ENCODE measurements at regions not wholly inside any gene's neighbourhood (a gene's known extent, or its start where the extent isn't known, plus 50 kb on each side); places are given as distances from the start of the nearest gene placed in this dataset.

GRCh38 chr5:82661933-82662332, 383.8 kb upstream of the RPS23 start:
- no peak for TF ChIP-seq CTCF (IDR thresholded peaks at IDR 0.05; ENCODE audit: low read length)
- TF ChIP-seq EZH2 (optimal IDR thresholded peaks at IDR 0.05; ENCODE audit: low read depth, low read length) = no peak
- no peak for TF ChIP-seq EZH2phosphoT487 (IDR thresholded peaks at IDR 0.05; ENCODE audit: low read length)

GRCh38 chr5:82661462-82661861, 383.3 kb upstream of the RPS23 start:
- TF ChIP-seq EZH2phosphoT487 (IDR thresholded peaks at IDR 0.05; ENCODE audit: low read length) = no peak
- no peak for TF ChIP-seq EZH2 (optimal IDR thresholded peaks at IDR 0.05; ENCODE audit: low read depth, low read length)
- no peak for TF ChIP-seq CTCF (IDR thresholded peaks at IDR 0.05; ENCODE audit: low read length)
- Histone ChIP-seq H3K9ac (ENCODE audit: low read length) (no peak overlapping the region), H3K4me3 (ENCODE audit: low read length) (no peak overlapping the region), H3K79me2 (ENCODE audit: low read length) (no peaks in the 10 kb centered on the region), H3K4me1 (ENCODE audit: low read length) (no peaks in the 10 kb centered on the region), H3K36me3 (replicated peaks; ENCODE audit: insufficient read depth, low read length) (no peaks in the 10 kb centered on the region), H3K27ac (ENCODE audit: low read length) (no peak overlapping the region), H3K9me3 (replicated peaks; ENCODE audit: insufficient read depth, low read length) (no peaks in the 10 kb centered on the region), H3F3A (ENCODE audit: insufficient read depth, low read length) (no peaks in the 10 kb centered on the region), H4K20me1 (ENCODE audit: insufficient read depth, low read length) (no peaks in the 10 kb centered on the region), H3K27me3 (replicated peaks; ENCODE audit: insufficient read depth, low read length) (no peaks in the 10 kb centered on the region), H3K9me2 (replicated peaks; ENCODE audit: insufficient read depth, low read length) (no peaks in the 10 kb centered on the region), H3K4me2 (ENCODE audit: low read depth, low read length) (no peak overlapping the region), H2AFZ (ENCODE audit: low read length) (no peak overlapping the region)
- no peak for DNase-seq

More at GRCh38 chr5:82661933-82662332, 383.8 kb upstream of the RPS23 start:
- Histone ChIP-seq H2AFZ (ENCODE audit: low read length) (no peak overlapping the region), H3K9ac (ENCODE audit: low read length) (no peak overlapping the region), H3K27me3 (replicated peaks; ENCODE audit: insufficient read depth, low read length) (no peaks in the 10 kb centered on the region), H3K79me2 (ENCODE audit: low read length) (no peaks in the 10 kb centered on the region), H3K4me1 (ENCODE audit: low read length) (no peaks in the 10 kb centered on the region), H3K27ac (ENCODE audit: low read length) (no peak overlapping the region), H3K4me2 (ENCODE audit: low read depth, low read length) (no peak overlapping the region), H3F3A (ENCODE audit: insufficient read depth, low read length) (no peaks in the 10 kb centered on the region), H3K36me3 (replicated peaks; ENCODE audit: insufficient read depth, low read length) (no peaks in the 10 kb centered on the region), H3K4me3 (ENCODE audit: low read length) (no peak overlapping the region), H4K20me1 (ENCODE audit: insufficient read depth, low read length) (no peaks in the 10 kb centered on the region), H3K9me3 (replicated peaks; ENCODE audit: insufficient read depth, low read length) (no peaks in the 10 kb centered on the region), H3K9me2 (replicated peaks; ENCODE audit: insufficient read depth, low read length) (no peaks in the 10 kb centered on the region)
- no peak for DNase-seq

- H3K27ac ChIP-seq (ENCODE audit: low read length) = no peak overlapping the region
- no peaks in the 10 kb centered on the region for H3K79me2 ChIP-seq (ENCODE audit: low read length)
- no peak overlapping the region for H3K4me3 ChIP-seq (ENCODE audit: low read length)
- no peak overlapping the region for H3K4me2 ChIP-seq (ENCODE audit: low read depth, low read length)
- DNase-seq = no peak
- no peaks in the 10 kb centered on the region for H3F3A ChIP-seq (ENCODE audit: insufficient read depth, low read length)
- H3K9ac ChIP-seq (ENCODE audit: low read length) = no peak overlapping the region
- H4K20me1 ChIP-seq (ENCODE audit: insufficient read depth, low read length) = no peaks in the 10 kb centered on the region
- H3K27me3 ChIP-seq (replicated peaks; ENCODE audit: insufficient read depth, low read length) = no peaks in the 10 kb centered on the region
- no peaks in the 10 kb centered on the region for H3K9me3 ChIP-seq (replicated peaks; ENCODE audit: insufficient read depth, low read length)
- no peak for TF ChIP-seq EZH2 (optimal IDR thresholded peaks at IDR 0.05; ENCODE audit: low read depth, low read length)
- TF ChIP-seq EZH2phosphoT487 (IDR thresholded peaks at IDR 0.05; ENCODE audit: low read length) = no peak
- no peak for TF ChIP-seq CTCF (IDR thresholded peaks at IDR 0.05; ENCODE audit: low read length)
- no peaks in the 10 kb centered on the region; the same call in 1 of the 2 replicates for H3K4me1 ChIP-seq (ENCODE audit: low read length)
- H2AFZ ChIP-seq (ENCODE audit: low read length) = no peak overlapping the region
- no peaks in the 10 kb centered on the region for H3K9me2 ChIP-seq (replicated peaks; ENCODE audit: insufficient read depth, low read length)
- H3K36me3 ChIP-seq (replicated peaks; ENCODE audit: insufficient read depth, low read length) = no peaks in the 10 kb centered on the region
Observed at GRCh38 chr5:82659115-82659514, 381.0 kb upstream of the RPS23 start.

All from MM.1S (cell line).